Esophagus muscularis mucosa (tissue), 3 donors: ENCODE measurements at regions not wholly inside any gene's neighbourhood (a gene's known extent, or its start where the extent isn't known, plus 50 kb on each side); places are given as distances from the start of the nearest gene placed in this dataset.

Experiments used
- CTCF ChIP-seq, 3 experiments: fragments of 200-600 bp in 2 of 3; fragments of 450-650 bp in 1 of 3; sonication (generic) in 2 of 3; IDR thresholded peaks; one replicate each; pipeline ENCODE4 v1.5.1; 2017 to 2019; ENCODE audit warnings: antibody characterized with exemption in 3 of 3, mild to moderate bottlenecking in 2 of 3, moderate library complexity in 1 of 3
- POLR2A ChIP-seq: fragments of 450-650 bp; IDR thresholded peaks from one replicate; pipeline ENCODE4 v1.6.1; 2017; ENCODE audit warnings: antibody characterized with exemption, moderate library complexity, mild to moderate bottlenecking, low read depth
- POLR2AphosphoS5 ChIP-seq, 2 donors: sonication (generic); formaldehyde crosslinking; IDR thresholded peaks; one replicate each; pipeline ENCODE4 v1.6.1; 2017; ENCODE audit warnings: antibody characterized with exemption in 2 of 2

- TF ChIP-seq CTCF (IDR thresholded peaks at IDR 0.05) (no peak), POLR2A (no peak), POLR2AphosphoS5 (IDR thresholded peaks at IDR 0.05) (no peak)
Observed at GRCh38 chr15:98289747-98290146, 329.2 kb downstream of the ARRDC4 start.
